Epithelial cell of esophagus (primary cell): ENCODE measurements at regions not wholly inside any gene's neighbourhood (a gene's known extent, or its start where the extent isn't known, plus 50 kb on each side); places are given as distances from the start of the nearest gene placed in this dataset.
"Not testable (repeated sequence)": the region's sequence is repeated elsewhere in the genome, so short reads cannot be mapped to it uniquely, and the experiment has no call there.

ENCODE experiments used
- DNase-seq: peaks from one replicate; pipeline ENCODE4 v3.0.0; 2010; ENCODE audit warnings: low read depth
- H3K4me3 ChIP-seq: 2 replicates; pipeline ENCODE4 v1.5.1; 2011; ENCODE audit warnings: mild to moderate bottlenecking, low read length, control low read depth
- CTCF ChIP-seq: IDR thresholded peaks from 2 replicates; pipeline ENCODE4 v1.5.1; 2011; ENCODE audit warnings: low read depth, mild to moderate bottlenecking, low read length, control low read depth, inconsistent platforms; ENCODE audit not compliant: insufficient read depth; ENCODE audit errors: missing control alignments

GRCh38 chr14:34050606-34051005 lies 99.7 kb upstream of the EGLN3 start:
- no peak overlapping the region for H3K4me3 ChIP-seq
- peak; percentile 46 for DNase-seq
- TF ChIP-seq CTCF = no peak

GRCh38 chr14:34049790-34050189 lies 98.9 kb upstream of the EGLN3 start:
- no peak for DNase-seq
- TF ChIP-seq CTCF = no peak

DNA sequence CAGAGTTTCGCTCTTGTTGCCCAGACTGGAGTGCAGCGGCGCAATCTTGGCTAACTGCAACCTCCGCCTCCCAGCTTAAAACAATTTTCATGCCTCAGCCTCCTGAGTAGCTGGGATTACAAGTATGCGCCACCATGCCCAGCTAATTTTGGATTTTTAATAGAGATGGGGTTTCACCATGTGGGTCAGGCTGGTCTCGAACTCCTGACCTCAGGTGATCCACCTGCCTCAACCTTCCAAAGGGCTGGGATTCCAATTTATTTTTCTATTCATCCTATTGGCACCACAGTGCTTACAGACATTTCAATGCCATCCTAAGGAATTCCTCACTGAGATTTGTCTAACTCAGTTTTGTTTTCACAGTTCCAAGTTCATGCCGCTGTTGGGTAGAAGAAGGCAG lies 98.3 kb upstream of the EGLN3 start:
- H3K4me3 ChIP-seq, DNase-seq: not testable (repeated sequence)

More at GRCh38 chr14:34049790-34050189, 98.9 kb upstream of the EGLN3 start:
- H3K4me3 ChIP-seq = no peak overlapping the region

- TF ChIP-seq CTCF = no peak
- H3K4me3 ChIP-seq = no peak overlapping the region
- DNase-seq = no peak
Observed at GRCh38 chr14:34046799-34047520, 96.1 kb upstream of the EGLN3 start.

GRCh38 chr14:34044666-34045306 lies 93.9 kb upstream of the EGLN3 start:
- no peak for TF ChIP-seq CTCF
- H3K4me3 ChIP-seq = no peak overlapping the region
- DNase-seq = no peak

- TF ChIP-seq CTCF = no peak
- no peak for DNase-seq
- no peak overlapping the region for H3K4me3 ChIP-seq
Observed at GRCh38 chr14:34044373-34044637, 93.4 kb upstream of the EGLN3 start.

GRCh38 chr14:34043627-34044372 lies 92.9 kb upstream of the EGLN3 start:
- TF ChIP-seq CTCF = no peak
- H3K4me3 ChIP-seq = no peak overlapping the region
- peak; percentile 85 for DNase-seq
